GM19043 (cell line): ENCODE measurements at regions not wholly inside any gene's neighbourhood (a gene's known extent, or its start where the extent isn't known, plus 50 kb on each side); places are given as distances from the start of the nearest gene placed in this dataset.
"Not testable (repeated sequence)": the region's sequence is repeated elsewhere in the genome, so short reads cannot be mapped to it uniquely, and the experiment has no call there.

Experiments
- ATAC-seq: cut with Tn5 transposase; IDR thresholded peaks from one replicate; pipeline ENCODE4 v1.9.1; 2021; ENCODE audit warnings: low read depth; ENCODE audit not compliant: unreplicated experiment

GRCh38 chr2:153420394-153420793 is 58.2 kb downstream of the RPRM start:
- no peak for ATAC-seq

GRCh38 chr2:153417077-153417476 is 61.5 kb downstream of the RPRM start:
- no peak for ATAC-seq

GRCh38 chr2:153416071-153416470 is 62.5 kb downstream of the RPRM start:
- no peak for ATAC-seq

- ATAC-seq, result no peak
Measured at GRCh38 chr2:153408710-153409385, 69.7 kb downstream of the RPRM start.

GRCh38 chr2:153405196-153405595 is 73.4 kb downstream of the RPRM start:
- no peak for ATAC-seq

GRCh38 chr2:153404792-153405191 is 73.8 kb downstream of the RPRM start:
- no peak for ATAC-seq

- ATAC-seq, result no peak
Measured at GRCh38 chr2:153403940-153404339, 74.6 kb downstream of the RPRM start.

GRCh38 chr2:153403352-153403751 is 75.2 kb downstream of the RPRM start:
- not testable (repeated sequence) for ATAC-seq

GRCh38 chr2:153394686-153395085 is 83.9 kb downstream of the RPRM start:
- no peak for ATAC-seq

GRCh38 chr2:153394247-153394646 is 84.3 kb downstream of the RPRM start:
- no peak for ATAC-seq

GRCh38 chr2:153393518-153393917 is 85.0 kb downstream of the RPRM start:
- no peak for ATAC-seq

GRCh38 chr2:153391131-153391530 is 87.4 kb downstream of the RPRM start:
- ATAC-seq, result no peak

- ATAC-seq, result no peak
Measured at GRCh38 chr2:153388246-153388645, 90.3 kb downstream of the RPRM start.

GRCh38 chr2:153387203-153387602 is 91.4 kb downstream of the RPRM start:
- ATAC-seq, result no peak

- ATAC-seq, result no peak
Measured at GRCh38 chr2:153386481-153386897, 92.1 kb downstream of the RPRM start.

- no peak for ATAC-seq
Measured at GRCh38 chr2:153373510-153374279, 104.9 kb downstream of the RPRM start.

GRCh38 chr2:153360239-153360638 is 118.3 kb downstream of the RPRM start:
- ATAC-seq, result no peak

GRCh38 chr2:153354377-153354776 is 124.2 kb downstream of the RPRM start:
- ATAC-seq, result no peak

GRCh38 chr2:153349603-153350002 is 129.0 kb downstream of the RPRM start:
- ATAC-seq, result no peak

GRCh38 chr2:153347818-153348495 is 130.6 kb downstream of the RPRM start:
- ATAC-seq, result no peak

- ATAC-seq, result no peak
Measured at GRCh38 chr2:153320879-153321278, 157.7 kb downstream of the RPRM start.

- ATAC-seq, result no peak
Measured at GRCh38 chr2:153311432-153311831, 167.1 kb downstream of the RPRM start.
